IPS-20b (cell line): ENCODE measurements at regions not wholly inside any gene's neighbourhood (a gene's known extent, or its start where the extent isn't known, plus 50 kb on each side); places are given as distances from the start of the nearest gene placed in this dataset.
"Not testable (repeated sequence)": the region's sequence is repeated elsewhere in the genome, so short reads cannot be mapped to it uniquely, and the experiment has no call there.

Source experiments
- H3K27ac ChIP-seq: one replicate; pipeline ENCODE4 v1.5.1; 2013; ENCODE audit warnings: low read length
- H3K27me3 ChIP-seq: 2 replicates; pipeline ENCODE4 v1.6.1; 2013; ENCODE audit warnings: mild to moderate bottlenecking, low read length, inconsistent platforms; ENCODE audit not compliant: insufficient read depth
- H3K36me3 ChIP-seq: 2 replicates; pipeline ENCODE4 v1.6.1; 2013; ENCODE audit warnings: low read depth, mild to moderate bottlenecking, inconsistent platforms, low read length, moderate library complexity; ENCODE audit not compliant: insufficient read depth
- H3K4me1 ChIP-seq: 2 replicates; pipeline ENCODE4 v1.6.1; 2013; ENCODE audit warnings: mild to moderate bottlenecking, control low read depth, inconsistent platforms, low read length, moderate library complexity; ENCODE audit not compliant: insufficient read depth
- H3K4me3 ChIP-seq: 2 replicates; pipeline ENCODE4 v1.5.1; 2013; ENCODE audit warnings: mild to moderate bottlenecking, low read length, inconsistent platforms
- H3K9ac ChIP-seq: 2 replicates; pipeline ENCODE4 v1.6.1; 2013; ENCODE audit warnings: low read depth, mild to moderate bottlenecking, inconsistent platforms, low read length, moderate library complexity
- H3K9me3 ChIP-seq: 2 replicates; pipeline ENCODE4 v1.6.1; 2013; ENCODE audit warnings: mild to moderate bottlenecking, low read depth, low read length, inconsistent platforms; ENCODE audit not compliant: insufficient read depth

DNA sequence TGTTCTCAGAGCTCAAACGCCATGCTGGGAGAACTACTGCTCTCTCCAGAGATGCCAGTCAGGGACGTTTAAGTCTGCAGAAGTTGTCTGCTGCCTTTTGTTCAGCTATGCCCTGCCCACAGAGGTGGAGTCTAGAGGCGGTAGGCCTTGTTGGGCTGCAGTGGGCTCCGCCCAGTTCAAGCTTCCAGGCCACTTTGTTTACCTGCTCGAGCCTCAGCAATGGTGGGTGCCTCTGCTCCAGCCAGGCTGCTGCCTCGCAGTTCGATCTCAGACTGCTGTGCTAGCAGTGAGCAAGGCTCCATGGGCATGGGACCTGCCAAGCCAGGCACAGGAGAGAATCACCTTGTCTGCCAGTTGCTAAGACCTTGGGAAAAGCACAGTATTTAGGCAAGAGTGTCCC lies 869.3 kb downstream of the TMTC2 start:
- not testable (repeated sequence) for H3K36me3 ChIP-seq, H3K27ac ChIP-seq, H3K27me3 ChIP-seq, H3K9ac ChIP-seq, H3K4me3 ChIP-seq
- Histone ChIP-seq H3K9me3 (peaks cover 19% of the 10 kb centered on the region), H3K4me1 (peaks cover 16% of the 10 kb centered on the region; the same call in 1 of the 2 replicates)

DNA sequence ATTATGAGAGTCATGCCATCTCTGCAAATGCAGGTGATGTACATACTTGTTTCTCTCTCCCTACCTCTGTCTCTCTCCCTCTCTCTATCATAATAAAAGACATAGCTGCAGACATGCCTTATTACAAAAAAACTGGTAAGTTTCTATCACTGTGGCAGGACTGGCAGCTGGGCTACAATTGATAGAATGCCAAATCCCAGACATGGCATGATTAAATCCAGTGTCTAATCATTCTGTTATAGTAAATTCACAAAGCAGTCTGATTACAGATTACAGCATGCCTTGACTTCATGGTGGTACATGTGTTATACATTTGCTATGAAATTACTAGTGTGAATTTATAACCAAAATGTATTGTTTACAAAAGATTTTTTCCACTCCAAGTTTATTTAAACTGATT lies 854.7 kb downstream of the TMTC2 start:
- no peaks in the 10 kb centered on the region for H3K27me3 ChIP-seq
- H3K36me3 ChIP-seq, result no peaks in the 10 kb centered on the region
- H3K27ac ChIP-seq, result no peak overlapping the region
- H3K9me3 ChIP-seq, result peaks cover 6% of the 10 kb centered on the region; the same call in 1 of the 2 replicates
- peaks cover 7% of the 10 kb centered on the region; the same call in 1 of the 2 replicates for H3K4me1 ChIP-seq
- no peak overlapping the region for H3K9ac ChIP-seq
- H3K4me3 ChIP-seq, result no peak overlapping the region

DNA sequence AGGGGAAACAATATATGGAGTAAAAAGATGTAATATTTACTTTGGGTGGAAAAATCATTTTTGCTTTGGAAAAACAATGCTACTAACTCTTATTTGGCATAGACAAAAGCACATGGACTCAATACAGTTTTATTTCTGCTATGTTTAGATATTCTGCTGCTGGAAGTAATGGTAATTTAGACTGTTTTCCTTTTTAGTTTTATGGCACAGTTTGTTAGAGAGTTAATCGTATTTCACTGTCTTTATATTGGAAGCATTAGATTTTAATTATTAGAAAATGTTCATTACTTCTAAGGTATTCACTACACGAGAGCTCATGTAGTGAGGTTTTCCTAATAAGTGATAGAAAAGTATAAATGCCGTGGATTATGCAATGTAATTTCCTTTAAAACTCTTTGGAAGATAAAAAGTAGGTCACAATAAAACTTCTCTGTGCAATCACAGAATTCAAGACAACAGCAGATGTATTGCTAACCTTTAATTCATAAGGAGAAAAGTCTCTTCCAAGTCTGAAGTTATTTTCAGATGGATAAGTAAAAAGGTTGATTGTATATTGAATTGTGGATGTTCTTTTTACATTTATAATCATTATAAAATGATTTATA lies 851.8 kb downstream of the TMTC2 start:
- H3K27me3 ChIP-seq, result no peaks in the 10 kb centered on the region
- no peak overlapping the region for H3K9ac ChIP-seq
- H3K27ac ChIP-seq, result no peak overlapping the region
- no peaks in the 10 kb centered on the region for H3K36me3 ChIP-seq
- H3K9me3 ChIP-seq, result peaks cover 6% of the 10 kb centered on the region; the same call in 1 of the 2 replicates
- no peak overlapping the region for H3K4me3 ChIP-seq
- peaks cover 10% of the 10 kb centered on the region; the same call in 1 of the 2 replicates for H3K4me1 ChIP-seq

DNA sequence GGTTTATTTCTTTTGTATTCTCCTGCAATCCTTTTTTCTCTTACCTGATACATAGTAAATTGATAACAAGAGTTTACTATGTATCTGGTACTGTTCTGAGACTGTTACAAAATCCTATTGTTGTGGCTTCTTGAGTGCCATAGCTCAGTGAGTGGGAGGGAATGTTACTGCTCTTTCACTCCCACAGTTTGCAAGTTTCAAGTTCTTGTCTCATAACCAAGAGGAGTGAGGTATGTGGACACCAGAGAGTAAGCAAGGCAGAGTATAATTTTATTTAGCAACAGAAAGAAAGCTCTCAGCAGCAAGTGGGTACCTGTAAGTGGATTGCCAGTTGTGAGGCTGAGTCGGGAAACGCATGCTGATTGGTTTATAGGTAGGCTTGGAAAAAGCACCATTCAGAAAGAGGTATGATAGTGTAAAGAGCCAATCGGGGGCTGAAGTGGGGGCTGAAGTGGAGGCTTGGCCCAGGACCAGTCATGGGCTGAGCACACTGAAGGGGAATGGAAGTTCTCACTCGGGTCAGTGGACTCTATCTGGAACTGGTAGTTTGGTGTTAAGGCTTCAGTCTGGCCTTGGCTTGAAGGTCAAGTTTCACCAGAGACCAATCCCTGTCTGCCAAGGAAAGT lies 850.8 kb downstream of the TMTC2 start:
- H3K36me3 ChIP-seq, result no peaks in the 10 kb centered on the region
- no peak overlapping the region for H3K27ac ChIP-seq
- H3K4me1 ChIP-seq, result peaks cover 10% of the 10 kb centered on the region; the same call in 1 of the 2 replicates
- no peak overlapping the region for H3K9ac ChIP-seq
- peaks cover 6% of the 10 kb centered on the region; the same call in 1 of the 2 replicates for H3K9me3 ChIP-seq
- H3K27me3 ChIP-seq, result no peaks in the 10 kb centered on the region
- H3K4me3 ChIP-seq, result no peak overlapping the region

DNA sequence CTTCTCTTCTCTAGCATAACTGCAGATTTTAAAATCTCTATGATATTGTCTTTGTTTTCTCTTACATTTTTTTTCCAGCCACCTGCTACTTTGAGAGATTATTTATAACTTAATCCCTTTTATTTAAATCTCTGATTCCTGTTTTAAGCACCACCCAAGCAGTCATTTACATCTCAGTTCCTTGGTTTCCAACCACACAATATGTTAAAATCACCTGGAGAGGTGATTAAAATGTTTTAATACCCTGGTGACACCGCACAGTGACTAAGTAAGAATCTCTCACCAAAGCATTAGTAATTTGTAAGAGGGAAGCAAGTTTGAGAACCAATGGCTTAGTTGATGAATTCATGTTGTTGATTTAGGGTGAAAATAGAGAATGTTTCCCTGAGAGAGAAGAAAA lies 849.8 kb downstream of the TMTC2 start:
- Histone ChIP-seq H3K27ac (peak overlapping the region; percentile 83), H3K4me1 (peaks cover 10% of the 10 kb centered on the region; the same call in 1 of the 2 replicates), H3K9me3 (peaks cover 6% of the 10 kb centered on the region; the same call in 1 of the 2 replicates), H3K27me3 (no peaks in the 10 kb centered on the region), H3K36me3 (no peaks in the 10 kb centered on the region), H3K9ac (peak overlapping the region; percentile 36; the same call in 1 of the 2 replicates), H3K4me3 (no peak overlapping the region)

DNA sequence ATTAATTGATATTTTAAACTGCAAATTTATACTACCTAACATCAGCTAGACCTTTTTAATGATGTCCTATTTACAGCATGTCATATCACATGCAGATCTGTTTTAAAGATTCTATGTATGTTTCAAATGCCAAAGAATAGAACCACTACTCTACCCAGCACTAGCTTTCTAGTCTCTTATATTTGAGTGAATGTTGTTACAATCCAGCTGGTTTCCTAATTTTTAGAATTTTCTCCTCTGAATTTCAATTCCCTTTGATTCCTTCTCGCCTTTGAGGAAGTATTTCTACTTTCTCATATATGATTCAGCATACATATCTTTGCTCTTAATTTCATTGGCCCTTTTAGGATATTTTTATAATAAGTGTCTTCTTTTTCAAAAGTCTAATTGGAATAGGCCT lies 841.9 kb downstream of the TMTC2 start:
- Histone ChIP-seq H3K9me3 (no peaks in the 10 kb centered on the region), H3K27ac (no peak overlapping the region), H3K36me3 (no peaks in the 10 kb centered on the region), H3K9ac (no peak overlapping the region), H3K27me3 (no peaks in the 10 kb centered on the region), H3K4me1 (no peaks in the 10 kb centered on the region), H3K4me3 (no peak overlapping the region)

GRCh38 chr12:83527810-83528209 lies 841.1 kb downstream of the TMTC2 start:
- no peak overlapping the region for H3K4me3 ChIP-seq
- no peak overlapping the region for H3K27ac ChIP-seq
- no peaks in the 10 kb centered on the region for H3K4me1 ChIP-seq
- H3K9ac ChIP-seq, result no peak overlapping the region
- H3K36me3 ChIP-seq, result no peaks in the 10 kb centered on the region
- H3K9me3 ChIP-seq, result no peaks in the 10 kb centered on the region
- no peaks in the 10 kb centered on the region for H3K27me3 ChIP-seq

GRCh38 chr12:83515306-83516026 lies 828.8 kb downstream of the TMTC2 start:
- Histone ChIP-seq H3K27me3 (no peaks in the 10 kb centered on the region), H3K9me3 (no peaks in the 10 kb centered on the region), H3K36me3 (no peaks in the 10 kb centered on the region), H3K27ac (no peak overlapping the region), H3K9ac (no peak overlapping the region), H3K4me3 (no peak overlapping the region), H3K4me1 (no peaks in the 10 kb centered on the region)

GRCh38 chr12:83514372-83514771 lies 827.7 kb downstream of the TMTC2 start:
- H3K9ac ChIP-seq, result no peak overlapping the region
- H3K36me3 ChIP-seq, result no peaks in the 10 kb centered on the region
- H3K27ac ChIP-seq, result no peak overlapping the region
- no peak overlapping the region for H3K4me3 ChIP-seq
- no peaks in the 10 kb centered on the region for H3K4me1 ChIP-seq
- H3K9me3 ChIP-seq, result no peaks in the 10 kb centered on the region
- no peaks in the 10 kb centered on the region for H3K27me3 ChIP-seq

GRCh38 chr12:83506841-83507240 lies 820.1 kb downstream of the TMTC2 start:
- no peak overlapping the region for H3K9ac ChIP-seq

GRCh38 chr12:83505586-83505985 lies 818.9 kb downstream of the TMTC2 start:
- no peaks in the 10 kb centered on the region for H3K27me3 ChIP-seq
- H3K9ac ChIP-seq, result no peak overlapping the region
- no peak overlapping the region for H3K4me3 ChIP-seq
- H3K4me1 ChIP-seq, result no peaks in the 10 kb centered on the region
- H3K27ac ChIP-seq, result no peak overlapping the region
- H3K36me3 ChIP-seq, result no peaks in the 10 kb centered on the region
- peaks cover 8% of the 10 kb centered on the region; the same call in 1 of the 2 replicates for H3K9me3 ChIP-seq

More at GRCh38 chr12:83506841-83507240, 820.1 kb downstream of the TMTC2 start:
- no peaks in the 10 kb centered on the region for H3K27me3 ChIP-seq
- H3K4me3 ChIP-seq, result no peak overlapping the region
- no peaks in the 10 kb centered on the region for H3K4me1 ChIP-seq
- H3K36me3 ChIP-seq, result no peaks in the 10 kb centered on the region
- H3K9me3 ChIP-seq, result no peaks in the 10 kb centered on the region
- no peak overlapping the region for H3K27ac ChIP-seq

DNA sequence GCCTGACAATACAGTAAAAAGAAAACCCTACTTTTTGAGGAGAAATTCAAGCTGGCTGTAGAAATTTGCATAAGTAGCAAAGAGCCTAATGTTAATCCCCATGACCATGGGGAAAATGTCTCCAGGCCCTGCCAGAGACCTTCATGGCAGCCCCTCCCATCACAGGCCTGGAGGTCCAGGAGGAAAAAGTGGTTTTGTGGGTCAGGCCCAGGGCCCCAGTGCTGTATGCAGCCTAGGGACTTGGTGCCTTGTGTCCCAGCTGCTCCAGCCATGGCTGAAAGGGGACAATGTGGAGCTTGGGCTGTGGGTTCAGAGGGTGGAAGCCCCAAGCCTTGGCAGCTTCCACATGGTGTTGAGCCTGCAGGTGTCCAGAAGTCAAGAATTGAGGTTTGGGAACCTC lies 813.2 kb downstream of the TMTC2 start:
- H3K36me3 ChIP-seq, result not testable (repeated sequence)

More for the DNA sequence above, 813.2 kb downstream of the TMTC2 start:
- H3K27me3 ChIP-seq, H3K9ac ChIP-seq, H3K4me3 ChIP-seq, H3K4me1 ChIP-seq, H3K27ac ChIP-seq: not testable (repeated sequence)
- peaks cover 22% of the 10 kb centered on the region; the same call in 1 of the 2 replicates for H3K9me3 ChIP-seq
